ENCODE measurements at regions not wholly inside any gene's neighbourhood (a gene's known extent, or its start where the extent isn't known, plus 50 kb on each side); places are given as distances from the start of the nearest gene placed in this dataset.

- TF ChIP-seq CTCF (IDR thresholded peaks at IDR 0.05): no peak
- TF ChIP-seq POLR2AphosphoS5 (IDR thresholded peaks at IDR 0.05): no peak
- no peak for TF ChIP-seq POLR2A (IDR thresholded peaks at IDR 0.05)
These were observed 337.7 kb upstream of the FAM241A start for GRCh38 chr4:111807576-111807975.
